PC-3 (cell line): ENCODE measurements at regions not wholly inside any gene's neighbourhood (a gene's known extent, or its start where the extent isn't known, plus 50 kb on each side); places are given as distances from the start of the nearest gene placed in this dataset.

Experiments used
- ATAC-seq: fragments of 200-7000 bp; cut with Tn5 transposase; 2 replicates; pipeline ENCODE4 v1.9.1; 2020; ENCODE audit warnings: mild to moderate bottlenecking, moderate library complexity
- BruUV-seq: library from RNA; stranded (reverse); fragments of 400-500 nt; replicated peaks from 2 replicates; lab custom pipeline; 2021; lab: Mats Ljungman, UMichigan
- CTCF ChIA-PET: fragments of 300-600 bp; sonication (Branson Sonifier 250); formaldehyde crosslinking; loops from one replicate; lab custom pipeline; 2022; ENCODE audit warnings: antibody characterized with exemption; lab: Charles Lee
- POLR2A ChIA-PET: fragments of 300-600 bp; sonication (Branson Sonifier 250); formaldehyde crosslinking; loops from one replicate; lab custom pipeline; 2022; ENCODE audit warnings: antibody characterized with exemption; ENCODE audit not compliant: unreplicated experiment; lab: Charles Lee
- DNase-seq: peaks from one replicate; pipeline ENCODE4 v3.0.0-alpha.2; 2015
- H2AFZ ChIP-seq: fragments of 300-600 bp; sonication (generic); 2 replicates; pipeline ENCODE4 v1.6.0; 2016; ENCODE audit warnings: antibody characterized with exemption, low read length
- H3F3A ChIP-seq: fragments of 300-600 bp; sonication (generic); one replicate; pipeline ENCODE4 v1.6.0; 2017; ENCODE audit warnings: antibody characterized with exemption, low read length, control low read depth, mild to moderate bottlenecking; ENCODE audit not compliant: unreplicated experiment
- H3K27ac ChIP-seq: fragments of 300-600 bp; sonication (generic); 2 replicates; pipeline ENCODE4 v1.5.1; 2016; ENCODE audit warnings: mild to moderate bottlenecking, low read length
- H3K27me3 ChIP-seq: fragments of 300-600 bp; sonication (generic); 2 replicates; pipeline ENCODE4 v1.6.1; 2016; ENCODE audit warnings: low read length, mixed read lengths
- H3K36me3 ChIP-seq: fragments of 300-600 bp; sonication (generic); 2 replicates; pipeline ENCODE4 v1.6.1; 2016; ENCODE audit warnings: low read depth, mixed run types, low read length, mixed read lengths
- H3K4me1 ChIP-seq: fragments of 300-600 bp; sonication (generic); 2 replicates; pipeline ENCODE4 v1.5.1; 2016; ENCODE audit warnings: low read length; ENCODE audit not compliant: insufficient read depth
- H3K4me2 ChIP-seq: fragments of 300-600 bp; sonication (generic); 2 replicates; pipeline ENCODE4 v1.6.0; 2016; ENCODE audit warnings: low read length
- H3K4me3 ChIP-seq: fragments of 300-600 bp; sonication (generic); 2 replicates; pipeline ENCODE4 v1.5.1; 2016; ENCODE audit warnings: mild to moderate bottlenecking, low read length, mixed read lengths
- H3K79me2 ChIP-seq: fragments of 300-600 bp; sonication (generic); 2 replicates; pipeline ENCODE4 v1.6.1; 2017; ENCODE audit warnings: low read length, mixed read lengths
- H3K9ac ChIP-seq: fragments of 300-600 bp; sonication (generic); 2 replicates; pipeline ENCODE4 v1.6.0; 2016; ENCODE audit warnings: mild to moderate bottlenecking, low read length
- H3K9me2 ChIP-seq: fragments of 300-600 bp; sonication (generic); replicated peaks from 2 replicates; pipeline ENCODE4 v1.6.1; 2016; ENCODE audit warnings: mixed run types, low read length, mixed read lengths
- H3K9me3 ChIP-seq: fragments of 300-600 bp; sonication (generic); 2 replicates; pipeline ENCODE4 v1.6.1; 2016; ENCODE audit warnings: low read length, mixed read lengths
- H4K20me1 ChIP-seq: fragments of 300-600 bp; sonication (generic); 2 replicates; pipeline ENCODE4 v1.6.1; 2016; ENCODE audit warnings: low read length, mixed read lengths
- EZH2 ChIP-seq: fragments of 300-600 bp; sonication (generic); IDR thresholded peaks from one replicate; pipeline ENCODE4 v1.6.1; 2017; ENCODE audit warnings: antibody characterized with exemption, mild to moderate bottlenecking, low read length; ENCODE audit not compliant: unreplicated experiment
- EZH2phosphoT487 ChIP-seq: fragments of 300-600 bp; sonication (generic); IDR thresholded peaks from 2 replicates; pipeline ENCODE4 v1.6.1; 2018; ENCODE audit warnings: mild to moderate bottlenecking, antibody characterized with exemption, low read length, borderline replicate concordance
- intact Hi-C: fragments of 100-400 bp; cut with micrococcal nuclease; formaldehyde crosslinking; loops from 2 replicates; pipeline ENCODE4 v1.9.0; 2023
- TF ChIP-seq, protein P1 (sequence below): fragments of 300-600 bp; sonication (generic); conservative IDR thresholded peaks from 2 replicates; pipeline ENCODE4 v1.5.1; 2017; ENCODE audit warnings: antibody characterized with exemption, low read depth, mild to moderate bottlenecking, low read length

DNA sequence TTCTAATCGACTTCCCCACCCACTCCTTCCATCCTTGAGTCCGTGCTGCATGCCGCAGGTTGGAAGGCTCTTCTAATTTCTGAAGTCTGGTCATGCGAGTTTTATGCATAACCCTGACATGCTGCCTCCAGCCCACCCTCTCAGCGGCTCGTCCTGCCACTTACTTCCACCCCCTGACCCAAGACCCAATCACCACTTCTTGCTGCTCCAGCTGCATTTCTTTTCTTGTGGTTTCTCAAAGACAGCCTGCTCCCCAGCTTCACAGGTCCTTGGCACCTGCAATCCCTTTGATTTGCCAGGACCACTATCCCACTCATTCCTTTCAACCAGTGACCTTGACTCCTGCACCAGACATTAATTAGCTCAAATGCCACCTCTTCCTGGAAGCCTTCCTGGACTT lies 486.7 kb downstream of the VRK1 start:
- CTCF ChIA-PET, result no interaction called here
- POLR2A ChIA-PET, result no interaction called here
- ATAC-seq (no peak), DNase-seq (no peak)
- Histone ChIP-seq H3K4me2 (peak overlapping the region; percentile 41), H3K27ac (no peak overlapping the region), H3K36me3 (no peaks in the 10 kb centered on the region), H2AFZ (peak overlapping the region; percentile 58), H3K4me3 (0 out of 2 replicates have a peak overlapping the region, but pooled peaks have one; percentile 16), H3K9ac (no peak overlapping the region), H3K9me2 (no peaks in the 10 kb centered on the region), H3K79me2 (no peaks in the 10 kb centered on the region), H3F3A (no peaks in the 10 kb centered on the region), H4K20me1 (no peaks in the 10 kb centered on the region), H3K4me1 (peaks cover 16% of the 10 kb centered on the region; the same call in 1 of the 2 replicates), H3K9me3 (no peaks in the 10 kb centered on the region), H3K27me3 (peaks cover 13% of the 10 kb centered on the region)
- TF ChIP-seq, protein P1, sequence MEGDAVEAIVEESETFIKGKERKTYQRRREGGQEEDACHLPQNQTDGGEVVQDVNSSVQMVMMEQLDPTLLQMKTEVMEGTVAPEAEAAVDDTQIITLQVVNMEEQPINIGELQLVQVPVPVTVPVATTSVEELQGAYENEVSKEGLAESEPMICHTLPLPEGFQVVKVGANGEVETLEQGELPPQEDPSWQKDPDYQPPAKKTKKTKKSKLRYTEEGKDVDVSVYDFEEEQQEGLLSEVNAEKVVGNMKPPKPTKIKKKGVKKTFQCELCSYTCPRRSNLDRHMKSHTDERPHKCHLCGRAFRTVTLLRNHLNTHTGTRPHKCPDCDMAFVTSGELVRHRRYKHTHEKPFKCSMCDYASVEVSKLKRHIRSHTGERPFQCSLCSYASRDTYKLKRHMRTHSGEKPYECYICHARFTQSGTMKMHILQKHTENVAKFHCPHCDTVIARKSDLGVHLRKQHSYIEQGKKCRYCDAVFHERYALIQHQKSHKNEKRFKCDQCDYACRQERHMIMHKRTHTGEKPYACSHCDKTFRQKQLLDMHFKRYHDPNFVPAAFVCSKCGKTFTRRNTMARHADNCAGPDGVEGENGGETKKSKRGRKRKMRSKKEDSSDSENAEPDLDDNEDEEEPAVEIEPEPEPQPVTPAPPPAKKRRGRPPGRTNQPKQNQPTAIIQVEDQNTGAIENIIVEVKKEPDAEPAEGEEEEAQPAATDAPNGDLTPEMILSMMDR, result no peak
- TF ChIP-seq EZH2, result no peak
- no peak for TF ChIP-seq EZH2phosphoT487
- intact Hi-C loops, result no loop called here
- no TSS peak for BruUV-seq

DNA sequence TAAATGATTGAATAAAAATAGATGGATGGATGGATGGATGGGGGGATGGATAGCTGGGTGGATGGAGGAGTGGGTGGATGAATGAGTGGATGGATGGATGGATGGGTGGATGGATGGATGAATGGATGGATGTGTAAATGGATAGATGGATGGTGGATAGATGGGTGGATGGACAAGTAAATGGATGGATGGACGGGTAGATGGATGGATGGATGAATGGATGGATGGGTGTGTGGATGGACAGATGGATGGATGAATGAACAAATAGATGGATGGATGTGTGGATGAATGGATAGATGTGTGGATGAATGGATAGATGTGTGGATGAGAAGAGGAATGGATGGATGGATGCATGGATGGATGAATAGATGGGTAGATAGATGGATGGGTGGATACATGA lies 490.8 kb downstream of the VRK1 start:
- DNase-seq (no peak), ATAC-seq (no peak)
- H3F3A ChIP-seq, result no peaks in the 10 kb centered on the region
- TF ChIP-seq, protein P1, result no peak
- TF ChIP-seq EZH2phosphoT487 (no peak), EZH2 (no peak)
- H3K79me2 ChIP-seq, result no peaks in the 10 kb centered on the region
- peaks cover 42% of the 10 kb centered on the region for H3K27me3 ChIP-seq
- H3K36me3 ChIP-seq, result no peaks in the 10 kb centered on the region
- CTCF ChIA-PET, result no interaction called here
- BruUV-seq, result no TSS peak
- H4K20me1 ChIP-seq, result no peaks in the 10 kb centered on the region
- POLR2A ChIA-PET, result no interaction called here
- no peak overlapping the region for H3K4me3 ChIP-seq
- no peak overlapping the region for H3K27ac ChIP-seq
- H3K4me2 ChIP-seq, result no peak overlapping the region
- no peak overlapping the region for H3K9ac ChIP-seq
- H3K4me1 ChIP-seq, result peaks cover 8% of the 10 kb centered on the region; the same call in 1 of the 2 replicates
- H3K9me3 ChIP-seq, result no peaks in the 10 kb centered on the region
- no peaks in the 10 kb centered on the region for H3K9me2 ChIP-seq
- intact Hi-C loops, result no loop called here
- H2AFZ ChIP-seq, result no peak overlapping the region

DNA sequence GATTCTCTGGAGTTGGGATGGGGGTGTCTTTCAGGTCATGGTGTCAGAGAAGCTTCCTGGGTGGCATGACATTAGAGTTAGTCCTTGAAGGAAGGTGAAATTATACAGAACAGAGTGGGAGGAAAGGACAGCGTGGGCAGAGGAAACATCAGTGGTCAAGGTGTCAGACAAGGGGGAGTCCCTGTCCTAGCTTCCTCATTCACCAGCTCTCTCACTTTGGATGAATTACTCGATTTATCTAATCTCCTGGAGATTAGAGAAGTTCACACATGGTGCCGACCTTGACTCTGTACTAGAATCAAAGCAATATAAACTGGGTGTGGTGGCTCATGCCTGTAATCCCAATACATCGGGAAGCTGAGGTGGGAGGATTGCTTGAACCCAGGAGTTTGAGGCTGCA lies 492.9 kb downstream of the VRK1 start:
- no peak for TF ChIP-seq EZH2phosphoT487
- TF ChIP-seq, protein P1, result no peak
- TF ChIP-seq EZH2, result no peak
- CTCF ChIA-PET, result no interaction called here

More for the DNA sequence above, 492.9 kb downstream of the VRK1 start:
- Histone ChIP-seq H3K27me3 (peaks cover 58% of the 10 kb centered on the region), H3K4me3 (no peak overlapping the region), H3K4me1 (no peaks in the 10 kb centered on the region), H2AFZ (no peak overlapping the region), H3K4me2 (no peak overlapping the region), H3K9me3 (no peaks in the 10 kb centered on the region), H3K79me2 (no peaks in the 10 kb centered on the region), H3K9me2 (no peaks in the 10 kb centered on the region), H3K9ac (no peak overlapping the region), H4K20me1 (no peaks in the 10 kb centered on the region), H3K36me3 (no peaks in the 10 kb centered on the region), H3K27ac (no peak overlapping the region), H3F3A (no peaks in the 10 kb centered on the region)
- ATAC-seq, result no peak
- intact Hi-C loops, result no loop called here
- no peak for DNase-seq
- POLR2A ChIA-PET, result no interaction called here
- no TSS peak for BruUV-seq
